A172 (cell line): ENCODE measurements at regions not wholly inside any gene's neighbourhood (a gene's known extent, or its start where the extent isn't known, plus 50 kb on each side); places are given as distances from the start of the nearest gene placed in this dataset.

Source experiments
- DNase-seq: peaks from one replicate; pipeline ENCODE4 v3.0.0-alpha.2; 2015; ENCODE audit warnings: low spot score

DNA sequence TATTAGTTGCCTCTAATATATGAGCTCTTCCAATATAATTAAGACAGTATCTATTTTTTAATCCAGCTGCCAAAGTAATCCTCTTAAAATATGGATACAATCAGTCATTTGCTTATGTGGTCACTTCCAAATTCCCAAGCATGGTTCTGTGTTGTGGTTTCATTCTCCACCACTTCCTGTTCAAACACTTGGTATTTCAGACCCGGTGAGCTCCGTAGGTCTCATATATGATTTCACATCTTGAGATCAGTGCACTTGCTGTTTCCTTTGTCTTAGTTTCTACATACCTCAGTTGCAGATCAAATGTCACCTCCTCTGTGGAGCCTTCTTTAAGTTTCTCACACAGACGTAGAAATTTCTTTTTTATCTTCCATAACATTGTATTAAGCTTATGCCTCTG is 254.2 kb downstream of the KCNS3 start:
- peak; percentile 59 for DNase-seq

- no peak for DNase-seq
Observed at GRCh38 chr2:18131761-18132160, 253.3 kb downstream of the KCNS3 start.

DNA sequence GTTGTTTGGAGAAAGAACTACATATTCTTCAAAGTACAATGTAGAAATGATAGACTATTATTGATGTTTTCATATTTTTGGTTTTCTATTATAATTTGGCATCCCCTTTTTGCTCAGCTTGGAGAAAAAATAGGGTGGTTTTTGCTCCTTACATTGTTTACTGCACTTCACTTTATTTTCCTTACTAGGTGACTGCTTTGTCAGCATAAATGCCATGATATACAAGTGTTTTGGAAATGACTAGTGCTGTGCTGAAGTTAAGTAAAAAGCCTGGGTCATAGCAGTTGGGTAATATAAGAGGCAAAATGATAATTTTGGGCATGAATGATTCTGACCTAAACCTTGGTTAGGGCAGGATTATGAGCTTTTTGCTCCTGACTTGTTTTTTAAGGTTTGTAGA is 250.9 kb downstream of the KCNS3 start:
- no peak for DNase-seq

DNA sequence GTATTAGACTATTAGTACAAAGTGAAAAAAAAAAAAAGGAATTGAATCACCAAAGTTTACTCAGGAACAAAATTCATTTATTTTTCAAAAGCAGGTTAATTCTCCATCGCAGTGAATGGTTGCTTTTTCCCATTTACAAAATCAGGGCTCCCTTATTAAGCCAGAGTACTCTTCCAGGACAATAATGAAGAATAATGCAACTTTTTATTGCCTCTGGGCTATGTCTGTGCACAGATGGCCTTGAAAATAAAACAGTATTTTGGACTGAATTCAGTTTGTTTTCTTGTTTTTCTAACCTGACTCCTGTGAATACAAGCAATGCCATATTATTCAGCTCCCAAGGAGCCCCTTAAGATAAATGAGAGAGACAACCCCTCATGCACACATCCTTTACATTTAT is 246.8 kb downstream of the KCNS3 start:
- no peak for DNase-seq

- no peak for DNase-seq
Observed at GRCh38 chr2:18124116-18124835, 245.8 kb downstream of the KCNS3 start.

DNA sequence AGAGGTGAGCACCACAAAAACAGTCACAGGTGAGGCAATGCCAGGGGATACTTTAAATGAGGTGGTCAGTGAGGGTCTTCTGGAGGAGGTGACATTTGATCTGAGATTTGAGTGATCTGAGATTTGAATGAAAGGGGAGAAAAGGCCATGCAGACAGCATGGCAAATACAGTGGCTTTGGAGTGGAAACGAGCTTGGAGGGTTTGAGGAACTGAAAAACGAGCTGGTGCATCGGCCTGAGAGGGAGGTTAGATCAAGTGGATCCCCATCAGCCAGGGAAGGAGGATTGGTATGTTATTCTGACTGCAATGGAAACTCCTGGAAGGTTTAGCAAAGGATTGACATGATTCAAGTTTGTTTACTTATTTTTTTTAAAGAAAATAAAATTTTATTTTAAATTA is 245.1 kb downstream of the KCNS3 start:
- no peak for DNase-seq

DNA sequence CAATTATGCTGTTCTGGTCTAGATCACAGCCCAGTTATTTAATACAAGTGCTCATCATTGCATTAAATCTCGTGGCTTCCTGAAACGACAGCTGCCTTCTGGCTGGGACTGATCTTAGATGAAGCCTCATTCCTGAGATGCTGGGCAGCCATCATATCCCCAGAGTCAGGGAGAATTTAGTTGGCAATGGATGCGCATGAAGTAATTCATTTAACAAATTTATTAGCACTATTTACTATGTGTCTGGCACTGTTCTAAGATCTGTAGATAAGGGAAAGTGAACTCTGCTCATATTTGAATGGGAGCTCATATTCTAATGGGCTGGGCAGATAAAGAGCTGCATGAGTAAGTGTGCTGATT is 244.7 kb downstream of the KCNS3 start:
- no peak for DNase-seq

- no peak for DNase-seq
Observed at GRCh38 chr2:18122544-18123210, 244.2 kb downstream of the KCNS3 start.

- DNase-seq, result peak; percentile 63
Observed at GRCh38 chr2:18119883-18120282, 241.4 kb downstream of the KCNS3 start.

- no peak for DNase-seq
Observed at GRCh38 chr2:18118703-18119102, 240.2 kb downstream of the KCNS3 start.

DNA sequence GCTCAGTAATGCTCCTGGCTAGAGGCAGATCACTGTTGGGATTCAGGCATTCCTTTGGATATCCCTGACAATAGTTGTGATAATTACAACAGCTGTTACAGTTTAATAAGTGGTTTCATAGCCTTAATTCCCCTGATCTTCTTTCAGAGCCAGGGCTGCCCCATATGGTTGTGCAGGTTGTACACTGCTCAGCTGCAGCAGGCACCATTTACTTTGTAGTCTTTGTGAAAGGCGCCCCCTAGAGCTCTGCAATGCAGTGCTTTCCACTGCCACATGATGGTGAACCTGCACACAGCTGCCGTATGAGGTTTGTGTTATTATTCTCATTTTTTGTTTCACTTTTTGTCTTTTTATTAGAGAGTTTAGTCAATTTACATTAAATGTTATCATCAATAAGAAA is 239.1 kb downstream of the KCNS3 start:
- DNase-seq, result peak; percentile 71

DNA sequence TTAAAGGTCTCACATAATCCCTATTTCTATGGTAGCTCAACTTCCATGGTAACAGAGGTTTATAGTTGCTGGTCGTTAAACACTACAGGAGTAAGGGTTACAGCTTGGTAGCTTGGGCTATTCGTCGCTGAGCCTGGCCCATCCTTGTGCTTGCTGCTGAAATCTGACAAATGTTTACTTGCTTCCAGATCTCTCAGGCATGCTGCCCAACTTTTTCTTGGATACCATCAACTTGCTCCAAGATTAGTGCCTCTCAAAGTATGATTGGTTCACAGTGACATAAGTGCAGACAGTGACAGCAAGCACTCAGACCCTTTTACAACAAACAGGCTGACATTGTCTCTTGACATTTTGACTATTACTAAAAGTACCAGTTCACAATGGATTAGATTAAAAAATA is 231.8 kb downstream of the KCNS3 start:
- no peak for DNase-seq

GRCh38 chr2:18106841-18107240 is 228.4 kb downstream of the KCNS3 start:
- no peak for DNase-seq

DNA sequence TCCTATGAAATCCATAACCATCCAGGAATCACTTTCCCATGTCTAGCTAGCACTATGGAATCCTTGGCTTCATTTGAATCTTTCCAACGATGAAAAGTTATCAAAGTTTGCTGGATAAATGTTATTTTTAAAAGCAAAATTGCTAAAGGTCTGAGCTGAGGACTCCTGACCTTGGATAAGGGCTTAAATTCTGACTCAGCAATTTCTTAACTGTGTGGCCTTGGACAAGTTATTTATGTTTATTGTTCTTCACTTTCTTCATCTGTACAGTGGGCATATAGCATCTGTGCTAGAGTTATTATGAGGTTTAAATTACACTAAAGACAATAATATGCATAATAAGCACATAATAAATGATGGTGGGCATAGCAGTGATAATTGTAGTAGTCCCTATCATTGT is 227.5 kb downstream of the KCNS3 start:
- no peak for DNase-seq

GRCh38 chr2:18104595-18105224 is 226.2 kb downstream of the KCNS3 start:
- no peak for DNase-seq

- no peak for DNase-seq
Observed at GRCh38 chr2:18096836-18097405, 218.5 kb downstream of the KCNS3 start.

- no peak for DNase-seq
Observed at GRCh38 chr2:18094277-18094676, 215.8 kb downstream of the KCNS3 start.

GRCh38 chr2:18093196-18093595 is 214.7 kb downstream of the KCNS3 start:
- no peak for DNase-seq

GRCh38 chr2:18092760-18093159 is 214.3 kb downstream of the KCNS3 start:
- DNase-seq, result no peak

DNA sequence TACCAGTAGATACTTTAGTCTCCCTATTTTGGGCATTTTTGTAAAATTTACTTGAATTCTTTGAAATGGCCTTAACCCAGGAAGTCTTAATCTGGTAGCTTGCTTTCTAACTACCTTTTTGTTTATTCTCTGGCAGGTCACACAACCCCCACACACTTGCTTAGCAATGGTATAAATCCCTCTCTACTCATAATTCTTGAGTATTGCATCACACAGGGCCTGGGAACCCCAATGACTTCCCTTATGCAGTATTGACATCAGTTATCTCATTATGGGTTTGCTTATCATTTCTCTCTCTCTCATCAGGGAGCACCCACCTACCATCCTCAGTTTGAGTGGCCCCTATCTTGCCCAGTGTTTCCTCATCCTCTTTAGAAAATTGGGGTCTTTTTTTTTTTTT is 207.1 kb downstream of the KCNS3 start:
- DNase-seq, result no peak

DNA sequence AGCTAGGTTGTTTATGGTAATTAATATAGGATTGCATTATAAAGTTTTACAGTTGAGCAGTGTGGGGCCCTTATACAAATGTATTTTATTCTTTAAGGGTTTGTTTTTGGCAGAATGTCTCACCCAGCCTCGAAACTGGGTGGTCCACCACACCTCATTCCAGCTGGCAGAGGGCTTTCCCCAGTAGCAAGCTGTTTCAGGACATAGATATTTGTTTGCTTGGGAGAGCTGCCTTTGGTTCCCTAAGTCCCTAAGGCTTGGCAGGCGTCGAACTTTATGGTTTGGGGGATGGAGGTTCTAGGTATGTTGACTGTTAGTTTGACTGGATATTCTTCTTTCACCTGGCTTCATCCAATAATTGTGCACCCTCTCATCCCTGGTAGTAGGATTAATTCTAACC is 205.9 kb downstream of the KCNS3 start:
- DNase-seq, result no peak

GRCh38 chr2:18083806-18084205 is 205.3 kb downstream of the KCNS3 start:
- no peak for DNase-seq

GRCh38 chr2:18078216-18078615 is 199.7 kb downstream of the KCNS3 start:
- no peak for DNase-seq
